GM23338 (cell line): ENCODE measurements at regions not wholly inside any gene's neighbourhood (a gene's known extent, or its start where the extent isn't known, plus 50 kb on each side); places are given as distances from the start of the nearest gene placed in this dataset.

Experiments
- CREB1 ChIP-seq: fragments of 250-450 bp; sonication (Bioruptor Pico); IDR thresholded peaks from 2 replicates; pipeline ENCODE4 v1.5.0; 2020; ENCODE audit warnings: low read depth, mild to moderate bottlenecking, moderate library complexity
- CTCF ChIP-seq, 2 experiments: fragments of 200-600 bp in 1 of 2; sonication (generic) in 1 of 2; conservative IDR thresholded peaks; 2 replicates each; pipeline versions ENCODE4 v1.5.1 to v1.6.1; 2016 to 2017; ENCODE audit warnings: antibody characterized with exemption in 2 of 2, low read depth in 2 of 2, mild to moderate bottlenecking in 2 of 2, moderate library complexity in 1 of 2
- ETS1 ChIP-seq: IDR thresholded peaks from 2 replicates; pipeline ENCODE4 v1.6.1; 2016; ENCODE audit warnings: antibody characterized with exemption
- EZH2 ChIP-seq: fragments of 200-600 bp; sonication (generic); IDR thresholded peaks from one replicate; pipeline ENCODE4 v1.8.0; 2017; ENCODE audit warnings: antibody characterized with exemption, mild to moderate bottlenecking, low read depth; ENCODE audit not compliant: unreplicated experiment
- EZH2phosphoT487 ChIP-seq: fragments of 200-600 bp; sonication (generic); IDR thresholded peaks from one replicate; pipeline ENCODE4 v1.8.1; 2018; ENCODE audit warnings: antibody characterized with exemption; ENCODE audit not compliant: unreplicated experiment
- NANOG ChIP-seq: IDR thresholded peaks from 2 replicates; pipeline ENCODE4 v1.6.1; 2016; ENCODE audit warnings: antibody characterized with exemption, borderline replicate concordance
- POLR2AphosphoS5 ChIP-seq: IDR thresholded peaks from 2 replicates; pipeline ENCODE4 v1.6.1; 2016; ENCODE audit warnings: antibody characterized with exemption, low read depth
- REST ChIP-seq: IDR thresholded peaks from one replicate; pipeline ENCODE4 v1.6.1; 2018; ENCODE audit warnings: antibody characterized with exemption; ENCODE audit not compliant: unreplicated experiment
- ZNF114 ChIP-seq: fragments of 250-450 bp; sonication (Bioruptor Pico); IDR thresholded peaks from 2 replicates; pipeline ENCODE4 v1.5.0; 2020; ENCODE audit warnings: mild to moderate bottlenecking, moderate library complexity
- ZNF331 ChIP-seq: fragments of 250-450 bp; sonication (Bioruptor Pico); IDR thresholded peaks from 2 replicates; pipeline ENCODE4 v1.5.0; 2020; ENCODE audit warnings: low read depth, mild to moderate bottlenecking, moderate library complexity
- ZNF462 ChIP-seq: fragments of 250-450 bp; sonication (Bioruptor Pico); IDR thresholded peaks from 2 replicates; pipeline ENCODE4 v1.5.0; 2020; ENCODE audit warnings: mild to moderate bottlenecking, moderate library complexity

GRCh38 chr1:232290570-232290969 is 339.4 kb downstream of the SIPA1L2 start:
- no peak for TF ChIP-seq CTCF (conservative IDR thresholded peaks at IDR 0.05; ENCODE audit: low read depth in 2 of 2)
- TF ChIP-seq POLR2AphosphoS5 = no peak
- no peak for TF ChIP-seq EZH2
- no peak for TF ChIP-seq EZH2phosphoT487
- no peak for TF ChIP-seq NANOG
- no peak for TF ChIP-seq REST
- TF ChIP-seq ZNF462 (CRISPR knock-in tag) = no peak
- no peak for TF ChIP-seq ETS1
- TF ChIP-seq ZNF114 = no peak
- no peak for TF ChIP-seq CREB1 (CRISPR knock-in tag)
- TF ChIP-seq ZNF331 (CRISPR knock-in tag) = no peak
